ENCODE measurements at regions not wholly inside any gene's neighbourhood (a gene's known extent, or its start where the extent isn't known, plus 50 kb on each side); places are given as distances from the start of the nearest gene placed in this dataset.

GRCh38 chr9:124205686-124206352, 51.9 kb upstream of the NEK6 start:
- Histone ChIP-seq H3K27me3 (ENCODE audit: control insufficient read depth, insufficient read depth, low read length) (no peaks in the 10 kb centered on the region), H3K4me1 (ENCODE audit: control insufficient read depth, insufficient read depth, low read length) (no peaks in the 10 kb centered on the region), H3K36me3 (ENCODE audit: control insufficient read depth, insufficient read depth, low read length) (no peaks in the 10 kb centered on the region), H3K4me3 (ENCODE audit: low read depth, low read length) (no peak overlapping the region), H3K9me3 (ENCODE audit: control insufficient read depth, insufficient read depth, low read length) (no peaks in the 10 kb centered on the region), H3K27ac (ENCODE audit: low read depth, low read length) (no peak overlapping the region)
- 80% methylated on average over 1 of the region's 2 CpGs for WGBS (ENCODE audit: insufficient coverage)
- no peak for DNase-seq (ENCODE audit: low read depth in 4 of 6, low spot score in 6 of 6)

- Histone ChIP-seq H3K27me3 (ENCODE audit: control insufficient read depth, insufficient read depth, low read length) (no peaks in the 10 kb centered on the region), H3K27ac (ENCODE audit: low read depth, low read length) (no peak overlapping the region), H3K4me1 (ENCODE audit: control insufficient read depth, insufficient read depth, low read length) (no peaks in the 10 kb centered on the region), H3K4me3 (ENCODE audit: low read depth, low read length) (no peak overlapping the region), H3K9me3 (ENCODE audit: control insufficient read depth, insufficient read depth, low read length) (no peaks in the 10 kb centered on the region), H3K36me3 (ENCODE audit: control insufficient read depth, insufficient read depth, low read length) (no peaks in the 10 kb centered on the region)
- no CpG with 5 or more reads among the region's 2 CpGs for WGBS (ENCODE audit: insufficient coverage)
- no peak for DNase-seq (ENCODE audit: low read depth in 4 of 6, low spot score in 6 of 6)
These were observed 51.4 kb upstream of the NEK6 start for GRCh38 chr9:124206391-124206790.

Data from spinal cord (tissue), 9 donors.